LNCAP (cell line): ENCODE measurements at regions not wholly inside any gene's neighbourhood (a gene's known extent, or its start where the extent isn't known, plus 50 kb on each side); places are given as distances from the start of the nearest gene placed in this dataset.
A peak's percentile ranks its signal among the peaks of the same experiment; 100 is the strongest.

Experiments
- TF ChIP-seq, protein P1 (sequence below): fragments of 450-650 bp; IDR thresholded peaks from 2 replicates; pipeline ENCODE4 v1.5.1; 2017; ENCODE audit warnings: mild to moderate bottlenecking

DNA sequence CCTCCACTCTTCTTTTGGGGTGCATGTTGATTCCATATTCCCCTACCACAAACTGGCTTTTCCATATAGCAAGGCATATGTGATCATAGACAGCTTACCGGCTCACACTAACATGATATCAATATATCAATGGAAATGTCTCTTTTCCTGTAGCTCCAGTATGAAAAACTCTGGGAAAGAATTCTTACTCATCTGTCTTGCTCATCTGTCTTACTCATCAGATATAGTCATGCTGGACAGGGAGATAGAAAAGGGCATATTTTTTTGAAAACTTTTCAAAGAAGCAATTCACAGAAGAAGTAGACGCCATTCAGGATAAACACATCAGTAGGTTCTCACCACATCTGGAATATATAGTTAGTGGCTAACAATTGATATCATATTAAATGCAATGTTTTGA lies 794.7 kb downstream of the RAB28 start:
- TF ChIP-seq, protein P1, sequence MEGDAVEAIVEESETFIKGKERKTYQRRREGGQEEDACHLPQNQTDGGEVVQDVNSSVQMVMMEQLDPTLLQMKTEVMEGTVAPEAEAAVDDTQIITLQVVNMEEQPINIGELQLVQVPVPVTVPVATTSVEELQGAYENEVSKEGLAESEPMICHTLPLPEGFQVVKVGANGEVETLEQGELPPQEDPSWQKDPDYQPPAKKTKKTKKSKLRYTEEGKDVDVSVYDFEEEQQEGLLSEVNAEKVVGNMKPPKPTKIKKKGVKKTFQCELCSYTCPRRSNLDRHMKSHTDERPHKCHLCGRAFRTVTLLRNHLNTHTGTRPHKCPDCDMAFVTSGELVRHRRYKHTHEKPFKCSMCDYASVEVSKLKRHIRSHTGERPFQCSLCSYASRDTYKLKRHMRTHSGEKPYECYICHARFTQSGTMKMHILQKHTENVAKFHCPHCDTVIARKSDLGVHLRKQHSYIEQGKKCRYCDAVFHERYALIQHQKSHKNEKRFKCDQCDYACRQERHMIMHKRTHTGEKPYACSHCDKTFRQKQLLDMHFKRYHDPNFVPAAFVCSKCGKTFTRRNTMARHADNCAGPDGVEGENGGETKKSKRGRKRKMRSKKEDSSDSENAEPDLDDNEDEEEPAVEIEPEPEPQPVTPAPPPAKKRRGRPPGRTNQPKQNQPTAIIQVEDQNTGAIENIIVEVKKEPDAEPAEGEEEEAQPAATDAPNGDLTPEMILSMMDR: no peak

DNA sequence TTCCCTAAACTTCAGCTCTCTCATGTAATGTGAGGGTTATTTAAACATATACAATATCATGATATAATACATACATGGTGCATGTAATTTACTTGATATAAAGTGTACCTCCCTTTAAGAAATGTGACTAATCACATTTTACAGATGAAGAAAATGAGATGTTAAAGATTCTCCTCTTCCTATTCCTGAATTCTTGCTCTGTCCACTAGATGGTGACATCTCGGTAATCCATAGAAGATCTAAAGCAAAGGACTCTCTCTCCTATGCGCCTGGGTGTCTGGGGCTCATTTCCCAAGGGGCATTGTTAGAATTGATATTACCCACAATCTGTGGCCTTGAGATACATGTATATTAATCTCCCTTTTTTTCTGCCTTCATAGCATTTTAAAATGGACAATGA lies 804.9 kb downstream of the RAB28 start:
- TF ChIP-seq, protein P1: peak; percentile 49

DNA sequence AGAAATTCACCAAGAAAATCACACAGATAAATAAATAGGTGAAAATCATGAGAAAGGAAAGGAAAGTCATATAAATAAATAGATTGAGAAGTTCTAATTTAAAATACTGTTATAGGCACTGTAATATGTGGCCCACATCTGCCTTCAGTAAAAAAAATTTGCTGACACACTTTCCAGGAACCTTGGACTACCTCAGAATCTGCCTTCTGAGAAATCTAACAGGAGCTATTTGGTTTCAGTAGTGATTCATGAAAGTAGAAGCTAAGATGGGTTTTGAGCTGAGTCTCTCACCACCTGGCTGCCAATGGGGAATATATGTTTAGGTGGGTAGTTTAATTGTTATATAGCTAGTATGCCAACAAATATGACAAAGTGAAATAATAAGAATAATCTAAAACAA lies 810.0 kb downstream of the RAB28 start:
- TF ChIP-seq, protein P1: no peak

DNA sequence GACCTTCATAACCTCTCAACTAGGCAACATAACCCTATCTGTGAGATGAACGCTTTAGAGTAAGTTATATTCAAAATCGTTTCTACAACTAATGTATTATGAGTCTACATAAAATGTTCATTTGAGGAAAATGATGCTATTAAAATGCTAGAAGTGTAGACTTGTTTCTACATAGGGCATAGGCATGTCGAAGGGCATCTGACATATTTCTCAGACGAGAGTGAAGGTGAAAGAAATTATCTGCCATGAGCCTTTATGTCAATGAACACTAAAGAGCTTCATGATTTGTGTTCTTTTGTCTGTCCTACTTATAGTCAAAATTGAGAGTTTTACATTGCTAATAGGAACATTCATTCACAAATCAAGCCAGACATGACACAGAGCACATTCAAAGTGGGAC lies 811.8 kb downstream of the RAB28 start:
- TF ChIP-seq, protein P1: no peak

DNA sequence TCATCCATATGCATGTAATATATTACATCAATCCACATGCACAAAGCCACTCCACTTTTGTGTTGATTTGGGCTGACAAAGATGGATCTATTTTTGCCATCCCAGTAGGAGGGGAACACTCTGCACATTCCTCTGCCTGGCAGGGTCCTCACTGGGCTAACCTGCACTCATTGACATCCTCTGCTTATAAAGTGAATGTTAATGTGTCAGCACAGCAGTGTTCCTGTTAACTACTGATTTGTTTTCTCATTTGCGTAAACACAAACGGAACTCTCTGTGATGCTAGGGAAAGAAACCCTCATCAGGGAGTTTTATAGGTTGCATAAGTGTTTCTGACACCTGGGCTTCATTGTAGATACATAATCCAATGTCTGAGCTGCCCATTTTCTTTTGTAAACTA lies 826.0 kb downstream of the RAB28 start:
- TF ChIP-seq, protein P1: no peak

DNA sequence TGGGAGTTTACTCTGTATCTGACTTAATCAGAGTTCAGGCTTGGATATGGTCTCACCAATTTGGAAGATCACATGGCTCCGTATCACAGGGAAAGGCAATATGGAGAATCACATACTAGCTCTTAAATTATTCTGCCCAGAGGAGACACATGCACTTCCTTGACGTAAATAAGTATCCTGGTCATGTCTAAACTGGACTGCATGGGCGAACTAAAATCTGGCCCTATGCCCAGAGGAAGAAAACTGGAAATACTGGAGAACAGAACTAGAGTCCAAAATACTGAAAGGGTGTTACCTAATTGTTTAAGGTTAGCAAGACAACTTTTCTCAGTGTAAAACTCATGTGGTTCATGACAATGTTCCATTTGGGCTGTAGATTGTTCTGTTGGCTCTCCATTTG lies 832.3 kb downstream of the RAB28 start:
- TF ChIP-seq, protein P1: no peak

GRCh38 chr4:12645732-12646131 lies 838.4 kb downstream of the RAB28 start:
- TF ChIP-seq, protein P1: no peak

GRCh38 chr4:12644261-12644660 lies 839.9 kb downstream of the RAB28 start:
- TF ChIP-seq, protein P1: no peak
